GM12892 (cell line): ENCODE measurements at regions not wholly inside any gene's neighbourhood (a gene's known extent, or its start where the extent isn't known, plus 50 kb on each side); places are given as distances from the start of the nearest gene placed in this dataset.

Experiments
- POLR2A ChIP-seq: IDR thresholded peaks from 2 replicates; pipeline ENCODE4 v1.6.1; 2011; ENCODE audit warnings: low read depth, low read length, control low read depth
- POLR2AphosphoS5 ChIP-seq: IDR thresholded peaks from 2 replicates; pipeline ENCODE4 v1.6.1; 2011; ENCODE audit warnings: low read depth, low read length, control low read depth
- TAF1 ChIP-seq: IDR thresholded peaks from 2 replicates; pipeline ENCODE4 v1.6.1; 2011; ENCODE audit warnings: low read depth, mild to moderate bottlenecking, control low read depth, low read length, borderline replicate concordance

GRCh38 chr6:88370127-88370710 is 204.1 kb upstream of the CNR1 start:
- TF ChIP-seq POLR2A: no peak
- TF ChIP-seq POLR2AphosphoS5: no peak
- TF ChIP-seq TAF1: no peak
